ENCODE measurements at regions not wholly inside any gene's neighbourhood (a gene's known extent, or its start where the extent isn't known, plus 50 kb on each side); places are given as distances from the start of the nearest gene placed in this dataset.

- H3K4me1 Mint-ChIP-seq (ENCODE audit: low read depth, unreplicated experiment): no peaks in the 10 kb centered on the region
- H3K9me3 Mint-ChIP-seq (ENCODE audit: unreplicated experiment): no peaks in the 10 kb centered on the region
- H3K36me3 Mint-ChIP-seq (ENCODE audit: low read depth, unreplicated experiment): no peaks in the 10 kb centered on the region
- Histone ChIP-seq H4K20me1 (ENCODE audit: insufficient read depth, low read length) (no peaks in the 10 kb centered on the region), H3K27me3 (ENCODE audit: insufficient read depth, low read length) (no peaks in the 10 kb centered on the region), H3K27ac (ENCODE audit: low read depth, low read length) (no peak overlapping the region), H3K36me3 (ENCODE audit: insufficient read depth, low read length) (no peaks in the 10 kb centered on the region), H2AFZ (ENCODE audit: low read depth, low read length) (no peak overlapping the region), H3K79me2 (ENCODE audit: insufficient read depth, low read length) (no peaks in the 10 kb centered on the region), H3K4me3 (ENCODE audit: insufficient read depth, low read depth, low read length) (no peak overlapping the region), H3K9me3 (ENCODE audit: insufficient read depth, low read depth, low read length) (peaks cover 4% of the 10 kb centered on the region), H3K4me2 (ENCODE audit: low read length) (no peak overlapping the region), H3K9ac (ENCODE audit: low read length) (no peak overlapping the region), H3K4me1 (ENCODE audit: insufficient read depth, low read length) (no peaks in the 10 kb centered on the region)
- FAIRE-seq (no peak), DNase-seq (ENCODE audit: low read depth) (no peak)
- no peak overlapping the region for H3K27ac Mint-ChIP-seq (ENCODE audit: unreplicated experiment)
- no peak for TF ChIP-seq EZH2 (IDR thresholded peaks at IDR 0.05; ENCODE audit: insufficient read depth, low read length)
- TF ChIP-seq, protein P1, sequence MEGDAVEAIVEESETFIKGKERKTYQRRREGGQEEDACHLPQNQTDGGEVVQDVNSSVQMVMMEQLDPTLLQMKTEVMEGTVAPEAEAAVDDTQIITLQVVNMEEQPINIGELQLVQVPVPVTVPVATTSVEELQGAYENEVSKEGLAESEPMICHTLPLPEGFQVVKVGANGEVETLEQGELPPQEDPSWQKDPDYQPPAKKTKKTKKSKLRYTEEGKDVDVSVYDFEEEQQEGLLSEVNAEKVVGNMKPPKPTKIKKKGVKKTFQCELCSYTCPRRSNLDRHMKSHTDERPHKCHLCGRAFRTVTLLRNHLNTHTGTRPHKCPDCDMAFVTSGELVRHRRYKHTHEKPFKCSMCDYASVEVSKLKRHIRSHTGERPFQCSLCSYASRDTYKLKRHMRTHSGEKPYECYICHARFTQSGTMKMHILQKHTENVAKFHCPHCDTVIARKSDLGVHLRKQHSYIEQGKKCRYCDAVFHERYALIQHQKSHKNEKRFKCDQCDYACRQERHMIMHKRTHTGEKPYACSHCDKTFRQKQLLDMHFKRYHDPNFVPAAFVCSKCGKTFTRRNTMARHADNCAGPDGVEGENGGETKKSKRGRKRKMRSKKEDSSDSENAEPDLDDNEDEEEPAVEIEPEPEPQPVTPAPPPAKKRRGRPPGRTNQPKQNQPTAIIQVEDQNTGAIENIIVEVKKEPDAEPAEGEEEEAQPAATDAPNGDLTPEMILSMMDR (IDR thresholded peaks at IDR 0.05; ENCODE audit: insufficient read depth, low read depth, low read length): no peak
- no peak overlapping the region for H3K4me3 Mint-ChIP-seq (ENCODE audit: unreplicated experiment)
- H3K27me3 Mint-ChIP-seq (ENCODE audit: low read depth, unreplicated experiment): no peaks in the 10 kb centered on the region
Measured at GRCh38 chr15:47116698-47117097, 600.6 kb upstream of the SEMA6D start.

GRCh38 chr15:47119349-47119748 lies 598.0 kb upstream of the SEMA6D start:
- Mint-ChIP-seq H3K27ac (ENCODE audit: unreplicated experiment) (no peak overlapping the region), H3K4me3 (ENCODE audit: unreplicated experiment) (no peak overlapping the region), H3K9me3 (ENCODE audit: unreplicated experiment) (no peaks in the 10 kb centered on the region), H3K27me3 (ENCODE audit: low read depth, unreplicated experiment) (no peaks in the 10 kb centered on the region), H3K36me3 (ENCODE audit: low read depth, unreplicated experiment) (no peaks in the 10 kb centered on the region), H3K4me1 (ENCODE audit: low read depth, unreplicated experiment) (no peaks in the 10 kb centered on the region)
- Histone ChIP-seq H3K4me2 (ENCODE audit: low read length) (no peak overlapping the region), H3K27me3 (ENCODE audit: insufficient read depth, low read length) (no peaks in the 10 kb centered on the region), H3K4me3 (ENCODE audit: insufficient read depth, low read depth, low read length) (no peak overlapping the region), H3K27ac (ENCODE audit: low read depth, low read length) (no peak overlapping the region), H3K79me2 (ENCODE audit: insufficient read depth, low read length) (no peaks in the 10 kb centered on the region), H4K20me1 (ENCODE audit: insufficient read depth, low read length) (no peaks in the 10 kb centered on the region), H3K4me1 (ENCODE audit: insufficient read depth, low read length) (no peaks in the 10 kb centered on the region), H3K9ac (ENCODE audit: low read length) (no peak overlapping the region), H2AFZ (ENCODE audit: low read depth, low read length) (no peak overlapping the region), H3K36me3 (ENCODE audit: insufficient read depth, low read length) (no peaks in the 10 kb centered on the region), H3K9me3 (ENCODE audit: insufficient read depth, low read depth, low read length) (peaks cover 4% of the 10 kb centered on the region)
- FAIRE-seq: no peak
- TF ChIP-seq EZH2 (IDR thresholded peaks at IDR 0.05; ENCODE audit: insufficient read depth, low read length): no peak
- TF ChIP-seq, protein P1 (IDR thresholded peaks at IDR 0.05; ENCODE audit: insufficient read depth, low read depth, low read length): no peak
- DNase-seq (ENCODE audit: low read depth): no peak

DNA sequence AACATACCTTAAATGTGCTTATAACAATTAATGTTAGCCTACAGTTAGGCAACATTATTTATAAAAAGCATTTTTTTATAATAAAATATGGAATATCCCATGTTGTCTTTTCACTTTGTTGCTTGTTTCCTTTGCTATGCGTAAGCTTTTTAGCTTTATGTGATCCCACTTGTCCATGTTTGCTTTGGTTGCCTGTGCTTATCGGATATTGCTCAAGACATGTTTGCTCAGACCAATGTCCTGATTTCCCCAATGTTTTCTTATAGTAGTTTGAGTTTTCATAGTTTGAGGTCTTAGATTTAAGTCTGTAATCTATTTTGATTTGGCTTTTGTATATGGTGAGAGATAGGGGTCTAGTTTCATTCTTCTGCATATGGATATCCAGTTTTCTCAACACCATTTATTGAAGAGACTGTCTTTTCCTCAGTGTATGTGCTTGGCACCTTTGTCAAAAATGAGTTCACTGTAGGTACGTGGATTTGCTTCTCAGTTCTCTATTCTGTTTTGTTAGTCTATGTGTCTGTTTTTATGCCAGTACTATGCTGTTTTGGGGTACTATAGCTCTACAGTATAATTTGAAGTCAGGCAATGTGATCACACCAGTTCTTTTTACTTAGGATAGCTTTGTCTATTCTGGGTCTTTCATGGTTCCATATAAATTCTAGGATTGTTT lies 592.7 kb upstream of the SEMA6D start:
- H2AFZ ChIP-seq (ENCODE audit: low read depth, low read length): no peak overlapping the region
- no peaks in the 10 kb centered on the region for H3K79me2 ChIP-seq (ENCODE audit: insufficient read depth, low read length)
- H3K36me3 ChIP-seq (ENCODE audit: insufficient read depth, low read length): no peaks in the 10 kb centered on the region
- no peaks in the 10 kb centered on the region for H3K27me3 ChIP-seq (ENCODE audit: insufficient read depth, low read length)
- TF ChIP-seq, protein P1 (IDR thresholded peaks at IDR 0.05; ENCODE audit: insufficient read depth, low read depth, low read length): no peak
- no peak for TF ChIP-seq EZH2 (IDR thresholded peaks at IDR 0.05; ENCODE audit: insufficient read depth, low read length)
- H3K4me1 ChIP-seq (ENCODE audit: insufficient read depth, low read length): no peaks in the 10 kb centered on the region
- FAIRE-seq: no peak
- Mint-ChIP-seq H3K4me3 (ENCODE audit: unreplicated experiment) (no peak overlapping the region), H3K27ac (ENCODE audit: unreplicated experiment) (no peak overlapping the region), H3K36me3 (ENCODE audit: low read depth, unreplicated experiment) (no peaks in the 10 kb centered on the region), H3K9me3 (ENCODE audit: unreplicated experiment) (peaks cover 5% of the 10 kb centered on the region), H3K27me3 (ENCODE audit: low read depth, unreplicated experiment) (no peaks in the 10 kb centered on the region), H3K4me1 (ENCODE audit: low read depth, unreplicated experiment) (no peaks in the 10 kb centered on the region)
- no peak overlapping the region for H3K4me3 ChIP-seq (ENCODE audit: insufficient read depth, low read depth, low read length)
- no peak overlapping the region for H3K27ac ChIP-seq (ENCODE audit: low read depth, low read length)
- H3K9me3 ChIP-seq (ENCODE audit: insufficient read depth, low read depth, low read length): no peaks in the 10 kb centered on the region
- H4K20me1 ChIP-seq (ENCODE audit: insufficient read depth, low read length): no peaks in the 10 kb centered on the region
- no peak for DNase-seq (ENCODE audit: low read depth)
- no peak overlapping the region for H3K4me2 ChIP-seq (ENCODE audit: low read length)
- H3K9ac ChIP-seq (ENCODE audit: low read length): no peak overlapping the region

All from astrocyte (in vitro differentiated cells and primary cell).